HG02763 (cell line): ENCODE measurements at regions not wholly inside any gene's neighbourhood (a gene's known extent, or its start where the extent isn't known, plus 50 kb on each side); places are given as distances from the start of the nearest gene placed in this dataset.

Experiments
- ATAC-seq: cut with Tn5 transposase; IDR thresholded peaks from one replicate; pipeline ENCODE4 v1.9.1; 2021; ENCODE audit warnings: mild to moderate bottlenecking, moderate library complexity; ENCODE audit not compliant: unreplicated experiment

DNA sequence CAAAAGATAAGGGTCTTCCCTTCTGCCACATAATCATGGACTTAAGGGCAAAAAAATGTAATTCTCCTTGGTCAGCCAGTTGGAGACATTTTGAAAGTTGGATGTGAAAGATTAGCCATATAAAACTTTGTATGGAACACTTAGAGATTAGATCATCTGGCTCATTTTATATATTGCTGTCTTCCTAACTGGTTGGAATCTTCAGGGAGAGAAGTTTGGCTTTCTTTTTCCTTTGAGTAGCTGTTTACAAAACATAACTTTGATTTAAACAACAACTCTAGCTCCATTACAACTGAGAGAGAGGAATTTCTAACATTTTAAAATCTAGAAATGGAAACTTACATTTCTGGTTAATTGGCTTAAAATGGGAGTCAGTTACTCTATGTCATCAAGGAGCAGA lies 132.7 kb downstream of the RDH14 start:
- no peak for ATAC-seq

DNA sequence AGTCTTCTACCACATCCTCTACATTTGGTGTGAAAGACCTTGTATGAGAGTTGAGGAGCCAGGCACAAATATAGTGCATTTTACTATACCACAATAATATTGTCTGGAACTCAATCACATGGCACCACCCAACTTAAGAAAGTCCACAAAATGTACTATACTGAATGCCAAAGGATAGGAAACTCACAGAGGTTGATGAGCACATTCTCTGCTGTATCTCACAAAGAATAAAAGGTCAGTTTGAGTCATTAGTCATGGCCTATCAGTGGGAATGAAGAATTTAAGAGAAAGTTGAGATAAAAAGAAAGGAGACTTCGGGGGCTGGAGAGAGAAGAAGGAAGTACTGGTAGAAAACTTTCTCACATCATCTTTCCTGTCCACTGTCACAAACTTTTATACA lies 134.3 kb downstream of the RDH14 start:
- no peak for ATAC-seq

DNA sequence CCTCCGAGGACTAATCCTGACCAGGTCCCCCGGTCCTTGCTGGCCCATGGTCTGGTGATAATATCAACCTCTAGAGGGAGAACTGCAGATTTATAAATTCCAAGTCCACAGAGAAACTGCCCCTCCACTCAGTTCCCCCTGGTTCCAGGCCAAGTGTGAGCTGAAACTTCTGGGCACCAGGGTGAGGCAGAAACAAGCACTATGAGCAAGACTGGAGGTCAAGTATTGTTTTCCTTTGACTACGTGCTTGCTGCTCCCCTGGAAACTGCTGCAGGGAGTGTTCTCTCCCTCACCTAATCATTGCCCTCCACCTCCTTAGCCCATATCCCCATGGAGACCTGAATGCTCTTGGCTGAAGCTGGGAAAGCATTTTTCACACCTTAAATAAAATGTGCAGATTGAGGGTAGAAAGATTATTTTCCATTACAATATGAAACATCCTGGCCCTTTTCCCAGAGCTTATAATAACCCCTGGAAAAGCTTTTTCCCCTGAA lies 135.2 kb downstream of the RDH14 start:
- no peak for ATAC-seq

DNA sequence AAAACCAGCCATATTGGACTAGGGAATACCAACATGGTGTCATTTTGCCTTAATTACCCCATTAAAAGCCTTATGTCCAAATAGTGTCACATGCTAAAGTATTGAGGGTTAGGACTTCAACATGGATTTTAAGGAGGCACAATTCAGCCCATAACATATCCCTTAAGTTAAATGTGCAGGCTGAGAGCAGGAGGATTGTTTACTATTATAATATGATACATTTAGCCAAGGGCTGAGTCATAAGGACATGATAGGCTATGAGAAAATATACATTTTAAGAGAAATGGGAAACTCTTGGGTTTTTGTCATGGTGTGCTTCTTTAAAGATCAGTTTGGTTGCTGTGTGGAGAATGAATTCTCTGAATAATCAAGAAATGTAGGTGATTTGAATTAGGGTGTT lies 136.8 kb downstream of the RDH14 start:
- ATAC-seq = no peak

DNA sequence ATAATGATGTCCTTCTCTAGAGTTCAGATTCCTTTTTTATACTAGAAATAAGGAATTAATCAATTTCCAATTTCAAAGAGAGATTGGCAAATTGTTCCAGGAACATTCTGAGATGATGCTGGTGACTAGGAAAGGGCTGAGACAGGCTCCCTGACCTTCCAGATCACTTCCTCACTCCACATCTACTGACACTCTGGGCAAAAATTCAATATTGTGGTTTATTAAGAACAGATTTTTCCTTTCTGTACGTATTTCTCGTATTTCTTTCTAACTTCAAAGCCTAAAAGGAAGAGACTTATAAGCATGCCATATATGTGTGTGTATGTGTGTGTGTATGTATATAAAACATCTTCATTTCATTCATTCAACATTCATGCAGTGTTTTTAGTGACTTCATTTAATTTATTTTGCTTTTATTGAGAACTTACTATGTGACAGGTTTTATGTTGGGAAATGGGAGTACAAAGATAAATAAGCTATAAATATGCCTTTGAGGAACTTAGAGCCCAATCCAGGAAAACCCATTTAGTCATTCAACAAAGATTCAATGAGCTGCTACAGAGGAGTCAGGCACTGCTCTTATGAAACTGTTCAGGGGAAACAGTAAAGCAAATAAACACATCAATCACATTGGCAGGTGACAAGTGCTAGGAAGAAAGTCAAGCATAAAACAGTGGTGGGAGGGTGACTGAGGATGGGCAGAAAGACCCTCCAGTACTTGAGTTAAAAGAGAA lies 137.9 kb downstream of the RDH14 start:
- no peak for ATAC-seq

DNA sequence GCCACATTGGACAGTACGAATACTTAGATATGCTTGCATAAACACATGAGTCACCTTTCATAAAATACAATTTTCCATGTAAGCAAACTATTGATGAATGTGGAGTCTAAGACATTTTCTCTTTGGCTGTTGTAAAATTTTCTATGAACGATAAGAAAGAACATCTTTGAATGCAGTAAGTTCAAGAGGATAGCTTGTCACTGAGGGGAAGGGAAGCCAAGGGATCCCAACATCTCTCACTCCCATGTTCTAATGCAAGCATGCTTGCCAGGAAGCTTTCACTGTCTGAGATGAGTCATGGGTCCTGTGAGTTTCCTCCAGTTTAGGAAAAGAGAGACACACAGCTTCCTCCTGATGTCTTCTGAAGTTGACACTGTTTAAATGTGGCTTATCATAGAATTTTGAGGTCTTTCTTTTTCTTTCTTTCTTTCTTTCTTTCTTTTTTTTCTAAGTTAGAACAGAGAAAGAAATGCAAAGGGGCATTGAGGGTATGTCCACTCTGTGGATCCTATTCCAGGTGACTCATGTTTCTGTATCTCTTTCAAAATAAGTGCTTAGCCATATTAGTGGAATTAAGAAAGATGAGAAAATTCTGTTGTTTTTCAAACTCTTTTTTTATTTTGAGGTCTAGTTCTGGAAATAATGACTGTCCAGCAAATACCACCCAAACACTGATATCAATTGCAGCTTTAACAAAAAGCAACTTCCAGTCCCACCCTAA lies 146.6 kb downstream of the RDH14 start:
- no peak for ATAC-seq

DNA sequence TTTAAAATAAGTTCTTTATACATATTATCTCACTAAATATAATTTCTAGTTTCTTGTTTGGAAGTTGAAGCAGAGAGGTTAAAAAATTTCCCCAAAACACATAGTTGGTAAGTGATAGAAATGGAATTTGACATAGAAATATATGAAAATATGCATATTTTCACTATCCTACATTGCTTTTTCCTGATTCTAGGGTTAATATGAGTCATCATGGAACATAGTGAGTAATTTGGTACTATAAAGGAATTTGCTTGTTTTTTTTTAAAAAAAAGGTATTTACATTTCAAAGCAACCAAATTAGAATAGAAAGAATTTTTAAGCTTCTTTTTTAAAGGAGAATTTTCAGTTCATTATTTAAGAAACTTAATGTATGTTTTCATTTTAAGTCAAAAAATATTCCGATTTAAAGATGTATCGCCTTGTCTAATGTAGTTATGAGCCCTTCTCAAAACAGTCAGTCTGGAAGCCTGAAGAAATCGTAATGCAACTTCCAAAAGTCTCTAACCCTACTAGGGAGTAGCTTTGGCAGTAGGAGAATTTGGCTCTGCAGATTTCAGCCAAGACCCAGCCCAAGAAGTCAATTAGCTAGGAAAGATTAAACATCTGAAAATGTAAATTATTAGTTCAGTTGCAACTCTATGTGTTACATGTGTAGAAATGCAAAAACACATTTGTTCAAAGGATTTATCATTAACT lies 147.3 kb downstream of the RDH14 start:
- no peak for ATAC-seq

DNA sequence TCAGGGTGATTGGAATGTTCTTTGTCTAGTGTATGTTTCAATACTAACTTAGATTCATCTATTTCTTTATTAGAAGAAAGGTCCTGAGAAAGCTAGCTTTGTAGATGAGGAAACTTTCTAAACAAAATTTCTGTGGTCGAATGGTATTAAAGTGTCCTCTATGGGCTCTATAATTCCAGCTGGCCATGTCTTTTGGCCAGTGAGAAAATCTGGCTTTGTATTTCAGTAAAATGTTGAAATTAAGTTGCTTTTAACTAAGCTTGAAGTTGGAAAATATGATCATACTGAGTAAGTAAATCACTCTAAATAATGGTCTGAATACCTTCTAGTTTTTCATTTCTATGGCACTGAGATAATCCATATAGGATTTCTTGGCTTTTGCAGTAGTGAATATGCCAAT lies 148.8 kb downstream of the RDH14 start:
- ATAC-seq = no peak

DNA sequence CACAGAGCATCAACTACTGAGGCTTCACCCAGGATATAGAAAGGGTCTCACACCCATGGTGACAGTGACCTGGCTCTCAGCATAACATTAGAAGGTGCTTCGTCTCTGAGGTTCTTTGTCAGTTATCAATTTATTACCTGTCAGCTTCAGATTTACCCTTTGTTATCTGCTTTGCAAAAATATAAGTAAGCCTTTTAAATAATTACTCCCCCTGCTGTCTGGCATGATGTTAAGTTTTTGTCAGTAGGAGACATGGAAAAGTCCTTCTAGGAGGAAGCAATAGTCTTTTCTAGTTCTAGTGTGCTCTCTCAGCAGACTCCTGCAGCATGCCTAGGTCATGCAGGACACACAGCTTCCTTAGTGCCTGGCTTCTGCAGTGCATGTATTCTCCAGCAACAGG lies 149.9 kb downstream of the RDH14 start:
- no peak for ATAC-seq

DNA sequence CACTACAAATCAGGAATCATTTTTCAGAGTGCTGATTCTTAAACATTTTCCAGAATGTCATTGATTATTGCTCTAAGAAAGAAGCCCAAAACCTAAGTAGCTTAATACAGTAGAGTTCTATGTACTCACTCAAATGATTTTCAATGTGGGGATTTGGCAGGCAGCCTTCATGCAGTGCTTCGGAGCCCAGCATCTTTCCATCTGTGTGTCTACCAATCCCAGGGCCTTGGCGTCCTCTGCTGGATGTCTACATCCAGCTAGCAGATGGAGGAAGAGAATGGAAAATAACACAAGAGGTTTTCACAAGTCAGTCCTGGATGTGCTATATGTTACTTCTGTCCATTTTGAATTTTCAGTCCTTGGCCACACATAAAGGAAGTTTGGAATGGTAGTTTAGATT lies 151.8 kb downstream of the RDH14 start:
- no peak for ATAC-seq

DNA sequence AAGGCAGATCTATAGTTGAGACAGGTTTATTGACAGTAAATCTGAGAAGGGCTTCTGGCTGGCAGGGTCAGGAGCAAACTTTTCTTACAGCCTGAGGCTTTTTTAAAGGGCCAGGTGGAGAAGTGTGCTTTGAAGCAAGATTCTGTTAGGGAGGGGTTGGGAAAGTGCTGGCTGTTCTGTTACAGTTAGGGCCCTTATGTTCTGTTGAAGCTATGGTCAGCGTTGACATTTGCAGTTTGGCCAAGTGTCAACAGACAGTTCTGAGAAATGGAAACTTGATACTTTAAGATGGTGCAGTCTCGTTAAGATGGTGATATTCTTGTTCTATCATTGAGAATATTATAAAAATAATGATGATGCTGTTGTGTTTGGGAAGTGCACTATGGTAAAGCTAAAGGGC lies 154.2 kb downstream of the RDH14 start:
- no peak for ATAC-seq

DNA sequence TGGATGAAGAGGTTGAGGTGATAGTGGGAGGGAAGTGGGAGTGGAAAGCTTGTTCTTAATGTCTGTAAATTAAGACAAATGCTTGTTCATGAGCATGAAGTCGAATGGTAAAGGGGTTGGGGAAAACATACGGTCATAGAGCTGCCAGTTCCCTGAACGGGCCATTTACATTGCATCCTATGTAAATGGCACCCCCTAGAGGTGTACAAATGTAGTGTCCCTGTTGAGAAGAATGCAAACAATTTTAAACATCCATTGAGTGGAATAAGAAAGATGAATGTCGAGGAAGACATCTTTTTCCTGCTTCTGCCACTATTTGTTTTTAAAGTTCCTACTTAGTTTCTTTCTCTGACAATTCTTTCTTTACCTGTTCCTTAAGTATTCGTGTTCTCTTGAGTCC lies 155.7 kb downstream of the RDH14 start:
- ATAC-seq = no peak

DNA sequence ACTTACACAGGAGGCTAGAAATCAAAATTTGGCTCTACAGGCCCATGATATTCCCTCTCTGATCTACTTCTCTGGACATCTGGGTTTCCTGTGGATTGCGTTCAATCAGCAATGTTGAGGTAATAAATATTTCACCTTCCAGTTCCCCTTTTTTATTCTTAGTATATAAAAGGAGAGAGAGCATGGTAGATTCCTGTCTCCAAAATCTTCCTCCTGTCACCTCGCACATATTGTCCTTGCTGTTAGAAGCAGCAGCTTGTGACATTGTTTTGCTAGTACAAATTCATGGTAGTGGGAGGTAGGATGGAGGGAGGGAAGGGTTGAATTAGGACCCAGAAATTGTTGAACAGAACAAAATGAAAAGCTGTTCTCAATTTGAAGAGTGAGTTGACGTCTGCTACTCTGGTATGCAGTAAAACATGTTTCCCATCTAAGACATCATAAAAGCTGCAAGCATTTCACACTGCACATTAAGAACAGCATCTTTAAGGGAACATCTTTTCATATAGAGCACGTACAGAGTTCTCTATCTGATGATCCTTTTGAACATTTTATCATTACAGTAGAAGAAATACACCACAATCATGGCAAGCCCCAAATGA lies 156.4 kb downstream of the RDH14 start:
- no peak for ATAC-seq

DNA sequence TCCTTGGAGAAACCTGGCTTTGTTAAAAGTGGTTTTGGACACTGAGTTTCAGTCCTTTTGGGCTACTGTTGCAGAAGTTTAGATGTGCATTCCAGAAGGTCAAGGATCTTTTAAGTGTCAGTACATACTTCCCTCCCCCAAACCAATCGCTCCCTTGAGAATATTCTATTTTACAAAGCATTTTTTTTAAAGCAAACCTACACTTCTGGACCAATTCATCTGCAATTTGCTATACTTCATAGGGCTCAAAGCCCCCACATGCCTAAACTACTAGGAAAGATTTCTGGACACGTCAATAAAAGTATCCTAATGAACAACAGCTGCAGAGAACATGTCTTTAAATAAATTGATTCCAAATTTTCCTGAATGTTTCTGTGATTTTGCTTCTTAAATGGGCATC lies 157.6 kb downstream of the RDH14 start:
- no peak for ATAC-seq

DNA sequence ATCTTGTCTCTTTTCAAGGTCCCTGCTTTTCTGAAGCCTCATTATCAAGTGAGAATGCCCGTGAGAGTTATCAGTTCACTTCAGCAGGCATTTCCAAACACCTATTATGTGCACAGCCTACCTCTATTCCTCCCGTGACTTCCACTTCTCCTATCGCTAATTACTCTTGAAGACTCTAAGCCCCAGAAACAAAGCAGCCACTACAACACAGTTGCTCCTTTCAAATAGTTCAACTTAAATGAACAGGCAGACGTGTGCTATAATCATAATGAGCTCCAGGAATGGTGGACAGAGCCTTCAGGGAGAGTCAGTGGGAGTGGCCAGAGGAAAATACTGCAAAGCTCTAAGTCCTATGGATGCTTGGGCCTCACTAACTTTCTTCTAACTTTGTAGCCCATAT lies 159.0 kb downstream of the RDH14 start:
- no peak for ATAC-seq

DNA sequence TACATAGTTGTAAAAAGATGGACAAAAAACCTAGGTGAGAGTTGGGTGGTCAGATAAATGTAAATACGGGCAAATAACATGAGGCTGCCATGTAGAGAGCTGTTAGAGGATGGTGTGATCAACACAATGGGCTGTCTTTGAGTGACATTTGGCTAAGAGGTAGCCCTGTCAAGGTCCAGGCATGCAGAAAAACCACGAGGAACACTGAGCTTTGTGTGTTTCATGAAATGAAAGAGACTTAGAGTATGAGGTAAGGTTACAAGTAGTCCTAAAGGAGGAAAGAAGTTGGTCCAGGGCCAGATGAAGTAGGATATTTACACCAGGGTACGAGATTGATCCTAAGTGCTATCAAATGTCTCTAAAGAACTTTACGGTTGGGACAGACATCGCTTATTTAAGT lies 160.9 kb downstream of the RDH14 start:
- no peak for ATAC-seq

DNA sequence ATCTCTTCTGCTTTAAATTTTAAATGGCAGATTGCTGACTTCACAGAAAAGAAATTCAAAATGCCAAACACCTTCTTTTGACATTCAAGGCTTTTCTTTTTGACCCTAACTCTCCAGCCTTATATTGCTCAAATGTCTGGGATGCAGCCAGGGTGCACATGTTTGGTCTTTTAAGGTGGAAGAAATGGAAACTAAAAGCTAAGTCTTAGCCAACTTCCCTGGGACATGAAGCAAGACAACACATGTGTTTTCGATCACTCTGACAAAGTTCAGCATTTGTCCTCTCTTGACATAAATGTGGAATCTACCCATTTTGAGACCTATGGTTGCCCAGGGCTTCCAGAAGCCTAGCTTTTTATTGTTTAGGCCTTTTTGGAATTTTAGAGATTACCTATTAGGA lies 161.6 kb downstream of the RDH14 start:
- ATAC-seq = no peak

DNA sequence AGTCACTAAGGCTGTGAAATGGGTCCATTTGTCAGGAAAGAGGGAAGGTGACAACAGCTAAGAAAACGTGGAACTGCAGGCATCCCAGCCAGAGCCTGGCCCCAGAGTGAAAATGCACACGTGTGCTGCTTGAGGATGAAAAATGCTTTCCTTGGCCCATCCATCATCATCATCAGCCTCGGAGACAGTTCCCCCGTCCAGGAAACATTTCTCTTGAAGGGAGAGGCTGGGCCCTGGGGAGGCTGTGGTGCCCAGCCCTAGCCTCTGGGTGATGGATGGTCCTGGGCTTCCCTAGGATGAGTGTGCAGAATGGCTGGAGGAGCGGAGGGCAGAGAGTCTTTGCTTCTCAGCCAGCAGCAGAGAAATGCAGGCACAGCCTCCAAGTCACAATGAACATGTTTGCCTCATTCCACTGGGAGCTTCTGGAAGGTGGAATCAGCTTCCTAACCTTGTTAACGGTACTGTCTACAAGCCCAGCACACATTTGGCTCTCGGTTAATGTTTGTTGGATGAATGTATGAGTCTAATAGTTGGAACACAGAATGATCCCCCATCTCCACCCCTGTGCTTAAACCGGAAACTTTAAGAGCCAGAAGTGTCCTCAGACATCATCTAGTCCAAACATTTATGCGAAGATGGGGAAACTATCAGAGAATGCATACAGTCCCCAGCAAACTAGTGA lies 164.0 kb downstream of the RDH14 start:
- ATAC-seq = no peak

DNA sequence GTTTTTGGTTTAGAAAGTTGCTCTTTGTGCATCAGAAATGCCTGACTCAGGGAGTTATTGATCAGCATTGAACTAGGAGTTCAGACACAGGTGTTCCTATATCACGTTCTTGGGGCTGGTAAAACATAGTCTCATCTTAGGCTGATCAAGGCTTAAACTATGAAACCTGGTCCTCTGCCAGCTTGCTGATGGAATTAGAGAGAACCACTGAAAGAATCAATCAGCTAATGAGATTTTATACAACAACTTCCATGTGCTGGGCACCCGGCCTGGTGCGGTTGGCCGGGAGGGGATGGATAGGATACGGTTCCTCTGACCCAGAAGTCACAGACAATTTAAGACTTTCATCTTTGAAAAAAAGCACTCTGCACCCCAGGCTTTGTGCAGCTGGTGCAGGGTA lies 164.9 kb downstream of the RDH14 start:
- no peak for ATAC-seq

DNA sequence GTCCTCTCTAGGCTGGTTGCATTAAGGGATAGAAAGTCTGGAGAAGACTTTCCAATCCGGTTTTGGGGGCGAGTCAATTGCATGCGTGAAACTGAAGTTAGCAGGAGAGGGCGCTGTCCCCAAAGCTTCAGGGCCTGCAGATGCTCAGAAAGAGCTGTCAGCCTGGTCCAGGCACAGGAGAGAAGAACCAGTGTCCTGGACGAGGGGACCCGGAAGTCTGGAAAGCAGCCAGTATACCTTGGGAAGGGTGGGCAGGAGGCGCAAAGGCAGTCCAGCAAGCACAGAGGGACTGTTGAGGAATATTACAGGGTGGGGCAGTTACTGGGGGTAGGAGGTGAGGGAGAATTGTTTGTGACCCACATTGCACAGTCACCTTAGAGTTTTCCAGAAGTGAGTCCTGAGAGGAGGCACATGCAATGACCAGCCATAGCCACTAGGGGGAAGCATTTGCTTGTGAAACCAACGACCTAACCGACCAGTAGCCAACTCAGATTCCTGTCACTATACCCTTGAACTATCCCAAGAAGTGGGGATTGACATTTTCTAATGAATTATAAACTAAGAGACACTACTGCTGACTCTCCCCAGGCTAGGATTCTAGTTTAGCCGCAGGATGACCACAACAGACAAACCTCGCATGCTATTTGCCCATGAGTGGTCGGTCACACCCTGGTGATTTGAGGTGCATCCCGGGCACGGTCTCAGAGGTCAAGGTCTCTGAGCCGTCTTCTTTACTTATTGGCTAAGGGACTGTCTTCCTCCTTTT lies 172.8 kb downstream of the RDH14 start:
- ATAC-seq = peak; percentile 81
